GM19372 (cell line): ENCODE measurements at regions not wholly inside any gene's neighbourhood (a gene's known extent, or its start where the extent isn't known, plus 50 kb on each side); places are given as distances from the start of the nearest gene placed in this dataset.

Experiments used
- ATAC-seq: cut with Tn5 transposase; IDR thresholded peaks from one replicate; pipeline ENCODE4 v1.9.1; 2021; ENCODE audit warnings: mild to moderate bottlenecking, low read depth, moderate library complexity; ENCODE audit not compliant: unreplicated experiment

GRCh38 chr2:34401186-34401585, 802.1 kb upstream of the FAM98A start:
- ATAC-seq = no peak

- ATAC-seq = no peak
These were observed 789.3 kb upstream of the FAM98A start for GRCh38 chr2:34388446-34388845.

GRCh38 chr2:34387536-34387935, 788.4 kb upstream of the FAM98A start:
- ATAC-seq = no peak

- no peak for ATAC-seq
These were observed 780.5 kb upstream of the FAM98A start for GRCh38 chr2:34379586-34379985.

GRCh38 chr2:34373586-34374233, 774.6 kb upstream of the FAM98A start:
- ATAC-seq = no peak

- no peak for ATAC-seq
These were observed 773.9 kb upstream of the FAM98A start for GRCh38 chr2:34372967-34373366.

- ATAC-seq = no peak
These were observed 772.6 kb upstream of the FAM98A start for GRCh38 chr2:34371711-34372110.

- ATAC-seq = no peak
These were observed 769.2 kb upstream of the FAM98A start for GRCh38 chr2:34368304-34368703.

- ATAC-seq = no peak
These were observed 766.8 kb upstream of the FAM98A start for GRCh38 chr2:34365932-34366331.

GRCh38 chr2:34365512-34365911, 766.4 kb upstream of the FAM98A start:
- ATAC-seq = no peak

GRCh38 chr2:34353509-34354113, 754.5 kb upstream of the FAM98A start:
- ATAC-seq = no peak

- ATAC-seq = no peak
These were observed 750.4 kb upstream of the FAM98A start for GRCh38 chr2:34349527-34349926.

GRCh38 chr2:34345030-34345429, 745.9 kb upstream of the FAM98A start:
- no peak for ATAC-seq

GRCh38 chr2:34340307-34340706, 741.2 kb upstream of the FAM98A start:
- no peak for ATAC-seq

GRCh38 chr2:34337735-34338134, 738.6 kb upstream of the FAM98A start:
- ATAC-seq = no peak

- no peak for ATAC-seq
These were observed 733.7 kb upstream of the FAM98A start for GRCh38 chr2:34332813-34333212.

- ATAC-seq = no peak
These were observed 721.0 kb upstream of the FAM98A start for GRCh38 chr2:34320056-34320455.

- ATAC-seq = no peak
These were observed 718.7 kb upstream of the FAM98A start for GRCh38 chr2:34317797-34318196.

- ATAC-seq = no peak
These were observed 717.7 kb upstream of the FAM98A start for GRCh38 chr2:34316788-34317187.

GRCh38 chr2:34311816-34312215, 712.7 kb upstream of the FAM98A start:
- no peak for ATAC-seq

GRCh38 chr2:34308140-34308539, 709.0 kb upstream of the FAM98A start:
- no peak for ATAC-seq

GRCh38 chr2:34307636-34308035, 708.5 kb upstream of the FAM98A start:
- no peak for ATAC-seq

GRCh38 chr2:34306745-34307144, 707.6 kb upstream of the FAM98A start:
- no peak for ATAC-seq
